OCI-LY1 (cell line): ENCODE measurements at regions not wholly inside any gene's neighbourhood (a gene's known extent, or its start where the extent isn't known, plus 50 kb on each side); places are given as distances from the start of the nearest gene placed in this dataset.

ENCODE experiments used
- EZH2 ChIP-seq: fragments of 200-600 bp; sonication (generic), shearing (Covaris generic); IDR thresholded peaks from 2 replicates; pipeline ENCODE4 v1.8.0; 2017; ENCODE audit warnings: borderline replicate concordance, mixed run types, mild to moderate bottlenecking, antibody characterized with exemption, low read length, moderate library complexity, mixed read lengths
- TF ChIP-seq, protein P1 (sequence below): fragments of 200-600 bp; sonication (generic), shearing (Covaris generic); IDR thresholded peaks from 2 replicates; pipeline ENCODE4 v1.5.1; 2017; ENCODE audit warnings: mild to moderate bottlenecking, antibody characterized with exemption, low read length, moderate library complexity, mixed read lengths

- TF ChIP-seq, protein P1, sequence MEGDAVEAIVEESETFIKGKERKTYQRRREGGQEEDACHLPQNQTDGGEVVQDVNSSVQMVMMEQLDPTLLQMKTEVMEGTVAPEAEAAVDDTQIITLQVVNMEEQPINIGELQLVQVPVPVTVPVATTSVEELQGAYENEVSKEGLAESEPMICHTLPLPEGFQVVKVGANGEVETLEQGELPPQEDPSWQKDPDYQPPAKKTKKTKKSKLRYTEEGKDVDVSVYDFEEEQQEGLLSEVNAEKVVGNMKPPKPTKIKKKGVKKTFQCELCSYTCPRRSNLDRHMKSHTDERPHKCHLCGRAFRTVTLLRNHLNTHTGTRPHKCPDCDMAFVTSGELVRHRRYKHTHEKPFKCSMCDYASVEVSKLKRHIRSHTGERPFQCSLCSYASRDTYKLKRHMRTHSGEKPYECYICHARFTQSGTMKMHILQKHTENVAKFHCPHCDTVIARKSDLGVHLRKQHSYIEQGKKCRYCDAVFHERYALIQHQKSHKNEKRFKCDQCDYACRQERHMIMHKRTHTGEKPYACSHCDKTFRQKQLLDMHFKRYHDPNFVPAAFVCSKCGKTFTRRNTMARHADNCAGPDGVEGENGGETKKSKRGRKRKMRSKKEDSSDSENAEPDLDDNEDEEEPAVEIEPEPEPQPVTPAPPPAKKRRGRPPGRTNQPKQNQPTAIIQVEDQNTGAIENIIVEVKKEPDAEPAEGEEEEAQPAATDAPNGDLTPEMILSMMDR: no peak
- TF ChIP-seq EZH2: no peak
Measured at GRCh38 chr6:8664700-8665099, 229.4 kb upstream of the SLC35B3 start.
